Colonic mucosa (tissue), 4 donors: ENCODE measurements at regions not wholly inside any gene's neighbourhood (a gene's known extent, or its start where the extent isn't known, plus 50 kb on each side); places are given as distances from the start of the nearest gene placed in this dataset.

ENCODE experiments used
- DNase-seq: peaks from one replicate; pipeline ENCODE4 v3.0.0-alpha.2; 2020
- H3K27ac ChIP-seq: fragments of 200-600 bp; one replicate; pipeline ENCODE4 v1.8.0; 2021
- H3K27me3 ChIP-seq: fragments of 200-600 bp; one replicate; pipeline ENCODE4 v1.8.0; 2021
- H3K36me3 ChIP-seq: fragments of 200-600 bp; one replicate; pipeline ENCODE4 v1.8.0; 2021
- H3K4me1 ChIP-seq: fragments of 200-600 bp; one replicate; pipeline ENCODE4 v1.8.0; 2021; ENCODE audit warnings: mild to moderate bottlenecking
- H3K4me3 ChIP-seq: fragments of 200-600 bp; one replicate; pipeline ENCODE4 v1.8.0; 2021
- H3K9ac ChIP-seq, 2 donors: one replicate each; pipeline ENCODE4 v1.7.0; 2013; ENCODE audit warnings: control low read depth in 2 of 2, low read depth in 2 of 2, low read length in 2 of 2
- H3K9me3 ChIP-seq: fragments of 200-600 bp; one replicate; pipeline ENCODE4 v1.8.0; 2021
- CTCF ChIP-seq: fragments of 200-600 bp; IDR thresholded peaks from one replicate; pipeline ENCODE4 v1.8.0; 2022; ENCODE audit warnings: antibody characterized with exemption, mild to moderate bottlenecking
- intact Hi-C: fragments of 100-400 bp; cut with DNase I; formaldehyde crosslinking; loops from one replicate; pipeline ENCODE4 v1.14.1; 2022
- donor health status: healthy.
- donor health status: DM: no; HTN: no; CAD: no.
- donor health status: DM: no; HTN: no; CAD: no.

DNA sequence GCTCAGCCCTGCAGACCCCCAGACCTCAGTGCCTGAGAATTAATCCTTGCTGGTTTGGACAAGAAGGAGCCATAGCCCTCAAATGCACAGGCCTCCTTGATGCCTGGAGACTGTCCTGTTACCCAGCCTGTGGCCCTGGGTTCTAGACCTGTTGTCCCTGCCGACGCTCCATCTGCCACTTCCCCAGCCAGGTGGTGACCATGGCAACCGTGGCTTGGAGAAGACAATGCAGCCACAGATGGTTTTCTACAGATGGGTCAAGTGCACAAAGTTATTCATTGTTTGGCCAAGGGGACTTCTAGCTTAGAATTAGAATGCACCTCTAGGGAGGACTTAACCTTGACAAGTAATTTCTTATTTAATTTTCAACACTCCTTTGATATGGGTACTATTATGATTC, 297.1 kb downstream of the UACA start:
- H3K4me1 ChIP-seq = no peaks in the 10 kb centered on the region
- H3K27me3 ChIP-seq = no peaks in the 10 kb centered on the region
- H3K36me3 ChIP-seq = no peaks in the 10 kb centered on the region
- intact Hi-C loops = loop anchor here (5.0 kb wide), 2 partner anchors 734 to 989 kb away; no protein-coding TSS in a partner anchor
- no peak overlapping the region for H3K9ac ChIP-seq
- H3K4me3 ChIP-seq = no peak overlapping the region
- DNase-seq = no peak
- no peaks in the 10 kb centered on the region for H3K9me3 ChIP-seq
- no peak for TF ChIP-seq CTCF
- H3K27ac ChIP-seq = no peak overlapping the region

- H3K27me3 ChIP-seq = no peaks in the 10 kb centered on the region
- intact Hi-C loops = loop anchor here (5.0 kb wide), 2 partner anchors 734 to 989 kb away; no protein-coding TSS in a partner anchor
- no peaks in the 10 kb centered on the region for H3K4me1 ChIP-seq
- no peak overlapping the region for H3K4me3 ChIP-seq
- no peak for DNase-seq
- no peaks in the 10 kb centered on the region for H3K36me3 ChIP-seq
- no peak overlapping the region for H3K27ac ChIP-seq
- H3K9me3 ChIP-seq = no peaks in the 10 kb centered on the region
- H3K9ac ChIP-seq = no peak overlapping the region
- no peak for TF ChIP-seq CTCF
These were observed 297.5 kb downstream of the UACA start for GRCh38 chr15:70465812-70466211.

DNA sequence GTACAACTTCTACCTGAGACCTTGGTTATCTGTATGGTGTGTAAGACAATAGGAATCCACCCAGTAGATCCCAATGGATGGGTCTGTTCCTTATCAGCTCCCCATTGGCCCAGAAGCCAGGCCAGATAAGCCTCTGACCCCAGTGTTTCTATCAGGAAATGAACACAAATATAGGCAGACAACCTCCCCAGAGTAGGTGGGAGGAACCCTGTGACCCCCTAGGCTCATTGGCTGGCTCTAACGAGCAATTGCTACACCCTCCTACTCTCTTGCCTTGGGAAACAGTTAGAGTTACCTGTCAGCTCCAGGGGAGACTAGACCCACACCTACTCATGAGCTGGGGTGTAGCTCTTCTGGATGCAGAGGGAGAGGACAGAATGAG, 299.9 kb downstream of the UACA start:
- no peak overlapping the region for H3K9ac ChIP-seq
- H3K9me3 ChIP-seq = no peaks in the 10 kb centered on the region
- H3K27ac ChIP-seq = no peak overlapping the region
- DNase-seq = no peak
- H3K4me3 ChIP-seq = no peak overlapping the region
- H3K4me1 ChIP-seq = no peaks in the 10 kb centered on the region
- no peaks in the 10 kb centered on the region for H3K36me3 ChIP-seq
- intact Hi-C loops = no loop called here
- no peak for TF ChIP-seq CTCF
- H3K27me3 ChIP-seq = no peaks in the 10 kb centered on the region

DNA sequence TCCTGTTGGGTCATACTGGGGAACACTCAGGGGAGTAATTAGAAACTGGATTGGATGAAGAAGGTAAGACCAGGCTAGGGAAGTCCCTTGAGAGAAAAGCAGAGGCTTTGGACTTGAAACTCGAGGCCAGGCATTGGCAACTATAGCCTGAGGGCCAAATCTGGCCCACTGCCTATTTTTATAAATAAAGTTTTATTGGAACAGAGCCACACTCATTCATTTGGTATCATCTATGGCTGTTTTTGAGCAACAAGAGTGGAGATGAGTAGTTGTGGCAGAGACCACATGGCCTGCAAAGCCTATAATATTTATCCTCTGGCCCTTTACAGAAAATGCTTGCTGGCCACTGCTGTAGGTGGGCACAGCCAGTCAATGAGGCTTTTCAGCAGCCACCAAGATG, 301.4 kb downstream of the UACA start:
- no peaks in the 10 kb centered on the region for H3K4me1 ChIP-seq
- H3K36me3 ChIP-seq = no peaks in the 10 kb centered on the region
- no peak overlapping the region for H3K27ac ChIP-seq
- H3K27me3 ChIP-seq = no peaks in the 10 kb centered on the region
- H3K4me3 ChIP-seq = no peak overlapping the region
- TF ChIP-seq CTCF = no peak
- intact Hi-C loops = no loop called here
- H3K9ac ChIP-seq = no peak overlapping the region
- no peaks in the 10 kb centered on the region for H3K9me3 ChIP-seq
- no peak for DNase-seq

DNA sequence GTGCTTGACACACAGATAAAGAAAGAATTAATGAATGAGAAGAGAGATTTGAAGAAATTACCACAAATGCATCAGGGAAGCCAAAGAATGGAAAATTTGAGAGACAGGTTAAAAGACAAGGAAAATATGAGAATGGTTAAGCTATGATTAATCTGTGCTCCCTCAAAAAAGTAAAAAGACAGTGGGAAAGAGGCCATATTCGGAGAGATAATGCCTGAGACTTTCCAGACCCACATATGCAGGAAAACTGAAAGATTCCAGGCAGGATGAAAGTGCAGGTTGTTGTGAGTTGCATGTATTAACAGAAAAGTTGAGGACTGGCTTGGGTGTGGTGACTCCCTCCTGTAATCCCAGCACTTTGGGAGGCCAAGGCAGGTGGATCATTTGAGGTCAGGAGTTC, 302.3 kb downstream of the UACA start:
- Histone ChIP-seq H3K4me1 (no peaks in the 10 kb centered on the region), H3K27me3 (no peaks in the 10 kb centered on the region), H3K9ac (no peak overlapping the region), H3K36me3 (no peaks in the 10 kb centered on the region), H3K4me3 (no peak overlapping the region), H3K9me3 (no peaks in the 10 kb centered on the region), H3K27ac (no peak overlapping the region)
- intact Hi-C loops = no loop called here
- DNase-seq = no peak
- no peak for TF ChIP-seq CTCF

- no peak for TF ChIP-seq CTCF
- H3K9me3 ChIP-seq = no peaks in the 10 kb centered on the region
- no peak overlapping the region for H3K9ac ChIP-seq
- no peak for DNase-seq
- no peak overlapping the region for H3K27ac ChIP-seq
- H3K27me3 ChIP-seq = no peaks in the 10 kb centered on the region
- H3K36me3 ChIP-seq = no peaks in the 10 kb centered on the region
- no peaks in the 10 kb centered on the region for H3K4me1 ChIP-seq
- intact Hi-C loops = no loop called here
- H3K4me3 ChIP-seq = no peak overlapping the region
These were observed 304.0 kb downstream of the UACA start for GRCh38 chr15:70459312-70459711.
